HG02642 (cell line): ENCODE measurements at regions not wholly inside any gene's neighbourhood (a gene's known extent, or its start where the extent isn't known, plus 50 kb on each side); places are given as distances from the start of the nearest gene placed in this dataset.

Source experiments
- ATAC-seq: cut with Tn5 transposase; IDR thresholded peaks from one replicate; pipeline ENCODE4 v1.9.1; 2021; ENCODE audit warnings: mild to moderate bottlenecking; ENCODE audit not compliant: unreplicated experiment, poor library complexity

DNA sequence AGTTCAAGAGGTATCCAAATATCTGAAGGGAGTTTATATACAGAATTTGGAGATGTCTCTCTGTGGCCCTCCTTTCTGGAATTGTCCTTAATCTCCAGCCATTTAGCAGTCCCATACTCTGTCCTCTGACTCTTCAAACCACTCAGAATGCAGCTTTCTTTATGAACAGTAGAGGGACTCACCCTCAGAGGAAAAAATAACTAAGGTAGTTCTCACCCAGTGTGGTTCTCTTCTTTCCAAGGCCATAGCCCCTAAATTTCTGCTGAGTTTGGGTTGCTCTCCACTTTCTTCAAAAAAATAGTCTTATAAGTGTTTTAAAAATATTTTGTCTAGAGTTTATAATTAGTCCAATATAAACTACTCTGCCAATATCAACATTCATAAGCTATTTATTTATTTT lies 369.7 kb downstream of the MATN1 start:
- no peak for ATAC-seq

DNA sequence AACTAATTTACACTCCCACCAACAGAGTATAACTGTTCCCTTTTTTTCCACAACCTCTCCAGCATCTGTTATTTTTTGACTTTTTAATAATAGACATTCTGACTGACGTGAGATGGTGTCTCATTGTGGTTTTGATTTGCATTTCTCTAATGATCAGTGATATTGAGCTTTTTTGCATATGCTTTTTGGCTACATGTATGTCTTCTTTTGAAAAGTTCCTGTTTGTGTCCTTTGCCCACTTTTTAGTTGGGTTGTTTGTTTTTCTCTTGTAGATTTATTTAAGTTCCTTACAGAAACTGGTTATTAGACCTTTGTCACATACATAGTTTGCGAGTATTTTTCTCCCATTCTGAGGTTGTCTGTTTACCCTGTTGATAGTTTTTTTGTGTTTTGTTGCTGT lies 375.2 kb downstream of the MATN1 start:
- no peak for ATAC-seq

DNA sequence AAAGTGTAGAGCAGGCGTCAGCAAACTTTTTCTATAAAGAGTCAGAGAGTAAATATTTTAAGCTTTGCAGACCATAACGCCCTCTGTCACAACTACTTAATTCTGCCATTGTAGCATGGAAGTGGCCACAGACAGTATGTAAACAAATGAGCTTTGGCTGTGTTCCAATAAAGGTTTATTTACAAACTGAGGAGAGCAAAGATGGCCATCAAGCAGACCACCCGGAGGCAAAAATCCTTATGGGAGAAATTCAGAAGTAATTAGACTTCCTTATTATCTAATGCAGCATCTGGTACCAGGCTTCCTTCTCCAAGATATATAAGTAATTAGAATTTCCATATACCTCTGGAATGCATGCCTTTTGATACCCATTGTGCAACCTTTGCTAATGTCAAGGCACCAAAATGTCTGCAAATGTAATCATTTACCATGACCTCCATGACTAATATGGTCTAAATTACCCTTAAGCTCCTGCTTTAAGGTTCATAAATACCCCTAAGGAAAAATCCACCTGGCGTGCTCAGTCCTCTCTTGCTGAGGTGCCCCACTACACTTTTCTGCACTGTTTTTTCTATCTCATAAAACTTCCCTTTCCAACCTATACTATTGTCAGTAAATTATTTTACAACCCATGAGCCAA lies 377.8 kb downstream of the MATN1 start:
- ATAC-seq = no peak

DNA sequence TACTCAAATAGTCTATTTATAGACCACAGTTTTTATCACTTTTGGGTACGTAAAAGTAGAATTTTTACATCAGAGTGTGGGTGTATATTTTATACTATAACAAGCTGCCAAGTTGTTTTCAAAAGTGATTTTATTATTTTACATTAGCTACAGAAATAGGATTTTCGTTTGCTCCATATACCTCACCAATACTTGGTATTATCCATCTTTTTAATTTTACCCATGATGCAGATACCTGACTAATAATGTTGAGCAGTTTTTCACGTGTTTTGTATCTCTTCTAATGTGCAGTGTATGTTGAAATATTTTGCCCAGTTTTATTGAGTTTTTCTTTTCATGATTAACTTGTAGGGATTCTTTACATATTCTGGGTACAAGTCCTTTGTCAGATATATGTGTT lies 379.8 kb downstream of the MATN1 start:
- ATAC-seq = no peak

DNA sequence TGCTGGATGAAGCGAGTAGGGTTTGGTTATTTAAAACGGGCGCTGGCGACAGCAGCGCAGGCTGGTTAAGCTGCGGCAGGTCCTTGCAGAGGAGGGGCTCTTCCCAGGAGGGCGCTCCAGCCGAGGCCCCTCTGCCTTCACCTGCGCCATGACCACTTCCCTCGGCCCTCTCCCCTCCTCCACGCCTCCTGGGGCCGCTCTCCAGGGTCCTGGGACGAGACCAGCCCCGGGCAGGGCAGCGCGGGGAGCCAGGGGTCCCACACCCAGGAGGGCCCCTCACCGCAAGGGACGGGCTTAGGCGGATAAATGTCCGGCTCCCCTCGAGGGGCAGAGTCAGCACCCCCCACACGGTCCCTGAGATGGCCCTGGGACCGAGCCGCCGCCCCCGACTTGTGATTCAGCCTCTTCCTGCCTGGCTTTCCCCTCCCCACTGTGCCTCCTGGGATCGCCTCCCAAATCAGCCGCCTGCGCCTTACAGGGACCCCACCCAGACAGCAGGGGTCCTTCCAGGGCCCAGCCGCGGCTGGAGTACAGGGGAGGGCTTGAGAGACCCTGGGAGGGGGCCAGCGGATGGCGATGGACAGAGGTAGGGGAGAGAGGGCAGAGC lies 380.7 kb downstream of the MATN1 start:
- ATAC-seq = no peak

DNA sequence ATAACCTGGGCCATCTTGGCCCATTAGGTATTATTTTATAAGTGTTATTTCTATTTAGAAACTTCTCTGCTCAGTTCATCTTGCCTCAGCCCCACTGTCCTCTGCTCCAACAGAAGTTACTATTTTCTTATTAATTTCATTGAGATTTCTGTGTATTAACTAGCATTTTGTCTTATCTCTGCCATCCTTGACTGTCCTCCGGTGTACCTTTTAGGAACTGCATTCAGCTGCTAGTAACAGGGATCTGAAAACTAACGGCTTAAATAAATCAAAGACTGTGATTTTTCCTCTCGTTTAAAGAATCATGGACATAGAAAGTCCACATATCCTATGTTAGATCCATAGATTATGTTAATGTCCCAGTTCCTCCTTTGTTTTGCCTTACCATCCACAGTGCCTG lies 382.5 kb downstream of the MATN1 start:
- ATAC-seq = no peak

DNA sequence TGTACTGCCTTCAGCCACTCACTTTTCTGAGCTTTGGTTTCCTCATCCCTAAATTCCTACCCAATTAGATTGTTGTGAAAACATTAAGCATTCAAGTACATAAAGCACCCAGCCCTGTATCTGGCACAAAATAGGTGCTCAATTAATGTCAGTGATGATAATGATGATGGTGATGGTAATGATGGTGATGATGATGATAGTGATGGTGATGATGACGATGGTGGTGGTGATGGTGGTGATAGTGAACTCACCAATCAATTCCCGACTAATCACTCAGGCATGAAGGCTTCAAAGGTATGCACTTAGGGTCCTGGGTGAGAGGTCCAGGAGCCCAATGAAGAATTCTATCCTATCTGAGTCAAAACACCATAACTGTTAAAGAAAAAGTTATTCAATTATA lies 383.5 kb downstream of the MATN1 start:
- ATAC-seq = no peak

DNA sequence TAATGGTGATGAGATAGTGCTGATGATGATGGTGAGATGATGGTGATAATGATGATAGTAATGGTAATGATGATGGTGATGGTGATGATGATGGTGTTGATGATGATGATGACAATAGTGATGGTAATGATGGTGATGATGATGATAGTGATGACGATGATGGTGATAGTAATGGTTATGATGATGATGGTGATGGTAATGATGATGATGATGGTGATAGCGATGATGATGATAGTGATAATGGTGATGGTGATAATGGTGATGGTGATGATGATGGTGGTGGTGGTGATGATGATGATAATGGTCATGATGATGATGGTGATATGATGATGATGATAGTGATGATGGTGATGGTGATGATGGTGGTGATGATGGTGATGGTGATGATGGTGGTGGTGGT lies 384.6 kb downstream of the MATN1 start:
- ATAC-seq = no peak

DNA sequence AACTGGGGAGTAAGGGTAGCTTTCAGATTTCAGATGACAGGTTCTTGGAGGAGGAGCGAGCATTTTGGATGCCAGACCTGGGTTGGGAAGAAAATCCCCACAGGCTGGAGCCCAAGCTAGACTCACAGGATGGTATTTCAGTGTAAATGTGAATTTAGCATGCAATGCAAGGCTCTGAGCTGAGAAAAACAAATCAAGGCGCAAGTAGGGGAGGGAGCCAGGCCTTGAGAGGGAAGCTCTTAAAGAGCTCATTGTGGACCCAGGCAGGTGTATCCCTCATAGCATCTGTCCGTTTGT lies 386.1 kb downstream of the MATN1 start:
- no peak for ATAC-seq

DNA sequence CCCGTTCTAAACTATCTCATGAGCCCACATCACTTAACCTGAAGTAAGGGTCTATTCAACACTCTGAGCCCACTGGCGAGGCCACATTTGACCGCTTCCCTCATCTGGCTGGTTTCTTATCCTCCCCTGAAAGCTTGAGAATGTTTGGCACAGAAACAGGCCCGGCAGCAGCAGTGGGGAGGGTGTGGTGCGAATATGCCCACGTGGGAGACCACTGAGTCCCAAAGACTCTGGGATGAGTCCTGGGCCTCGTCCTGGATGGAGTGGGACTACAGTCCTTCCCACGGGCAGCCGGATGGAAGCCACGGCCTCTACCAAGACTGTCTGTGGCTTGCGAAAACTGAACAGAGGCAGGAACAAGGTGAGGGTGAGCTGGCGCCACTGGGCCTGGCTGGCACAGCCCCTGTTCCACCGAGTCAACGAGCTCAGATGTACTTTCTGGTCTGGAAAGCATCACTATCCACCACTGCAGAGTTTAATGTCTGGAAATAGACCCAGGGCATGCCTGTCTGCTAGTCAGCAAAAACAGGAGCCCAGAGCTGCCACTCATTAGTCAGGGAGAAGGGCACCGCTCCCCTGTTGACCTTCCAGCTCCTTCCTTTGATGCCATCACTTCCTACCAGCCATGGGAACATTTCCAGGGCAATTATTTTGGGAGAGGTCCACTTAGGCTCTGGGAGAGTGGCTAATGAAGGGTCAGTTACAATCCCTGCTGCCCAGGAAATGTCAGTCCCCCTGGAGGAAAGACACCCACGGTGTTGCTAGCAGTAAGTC lies 386.6 kb downstream of the MATN1 start:
- ATAC-seq = no peak

DNA sequence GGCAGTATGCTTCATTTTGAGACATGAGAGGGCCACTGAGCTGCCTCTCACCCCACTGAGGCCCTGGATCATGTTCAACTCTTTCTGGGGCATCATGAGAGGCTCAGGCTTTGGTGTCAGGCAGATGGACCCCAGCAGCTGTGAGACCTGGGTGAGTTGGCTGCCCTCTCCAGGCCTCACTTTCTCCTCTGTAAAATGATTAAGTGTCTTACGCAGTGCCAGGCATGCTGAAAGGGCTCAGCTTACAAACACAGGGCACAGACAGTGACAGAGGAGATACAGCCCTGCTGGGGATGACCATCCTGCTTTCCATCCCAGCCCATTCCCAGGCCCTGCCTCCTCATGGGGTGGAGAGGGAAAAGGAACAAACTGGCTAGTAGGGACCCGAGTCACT lies 387.4 kb downstream of the MATN1 start:
- ATAC-seq = no peak

DNA sequence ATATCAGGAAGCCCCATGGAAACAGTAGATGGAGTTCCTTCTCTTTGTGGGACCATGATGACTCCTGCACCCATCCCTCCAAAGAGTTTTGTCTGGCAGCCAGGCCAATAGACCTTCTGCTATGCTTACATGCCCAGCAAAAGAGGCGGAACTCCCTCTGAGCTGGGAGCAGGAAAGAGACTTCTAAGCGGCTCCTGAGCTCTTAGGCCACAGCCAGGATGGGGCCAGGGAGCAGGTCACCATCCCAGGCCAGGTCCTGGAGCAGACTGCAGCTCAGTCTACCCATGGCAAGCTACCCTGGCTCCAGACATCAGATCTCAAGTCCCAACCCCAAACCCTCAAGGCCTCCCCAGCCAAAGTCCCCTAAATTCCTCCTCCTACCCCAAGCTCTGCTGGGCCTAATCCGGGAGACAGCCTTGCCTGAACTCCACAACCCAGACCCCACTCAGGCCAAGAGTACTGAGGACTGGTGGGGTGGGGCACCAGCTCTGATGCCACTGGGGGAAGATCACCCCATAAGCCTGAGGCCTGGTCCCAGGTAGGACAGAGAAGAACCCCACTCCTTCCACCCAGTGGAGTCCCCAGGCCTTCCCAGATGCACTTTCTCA lies 387.9 kb downstream of the MATN1 start:
- ATAC-seq = no peak

DNA sequence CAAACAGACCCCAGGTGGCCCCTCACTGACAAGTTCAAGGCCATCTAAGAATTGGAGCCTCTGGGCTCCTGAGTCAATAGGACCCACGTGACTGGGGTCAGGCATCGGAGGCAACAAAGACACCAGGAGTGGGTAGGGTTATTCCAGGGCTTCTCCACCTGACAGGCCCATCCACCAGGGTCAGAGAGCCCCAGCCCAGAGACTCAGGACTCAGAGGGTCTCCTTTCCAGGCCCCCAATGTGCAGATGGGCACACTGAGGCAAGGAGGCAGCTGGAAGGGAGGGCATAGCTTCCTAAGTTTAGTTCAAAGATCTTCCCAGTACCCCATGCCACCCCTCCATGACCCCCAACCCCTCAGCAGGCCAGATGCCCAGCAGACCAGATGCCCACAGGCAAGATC lies 388.6 kb downstream of the MATN1 start:
- no peak for ATAC-seq

DNA sequence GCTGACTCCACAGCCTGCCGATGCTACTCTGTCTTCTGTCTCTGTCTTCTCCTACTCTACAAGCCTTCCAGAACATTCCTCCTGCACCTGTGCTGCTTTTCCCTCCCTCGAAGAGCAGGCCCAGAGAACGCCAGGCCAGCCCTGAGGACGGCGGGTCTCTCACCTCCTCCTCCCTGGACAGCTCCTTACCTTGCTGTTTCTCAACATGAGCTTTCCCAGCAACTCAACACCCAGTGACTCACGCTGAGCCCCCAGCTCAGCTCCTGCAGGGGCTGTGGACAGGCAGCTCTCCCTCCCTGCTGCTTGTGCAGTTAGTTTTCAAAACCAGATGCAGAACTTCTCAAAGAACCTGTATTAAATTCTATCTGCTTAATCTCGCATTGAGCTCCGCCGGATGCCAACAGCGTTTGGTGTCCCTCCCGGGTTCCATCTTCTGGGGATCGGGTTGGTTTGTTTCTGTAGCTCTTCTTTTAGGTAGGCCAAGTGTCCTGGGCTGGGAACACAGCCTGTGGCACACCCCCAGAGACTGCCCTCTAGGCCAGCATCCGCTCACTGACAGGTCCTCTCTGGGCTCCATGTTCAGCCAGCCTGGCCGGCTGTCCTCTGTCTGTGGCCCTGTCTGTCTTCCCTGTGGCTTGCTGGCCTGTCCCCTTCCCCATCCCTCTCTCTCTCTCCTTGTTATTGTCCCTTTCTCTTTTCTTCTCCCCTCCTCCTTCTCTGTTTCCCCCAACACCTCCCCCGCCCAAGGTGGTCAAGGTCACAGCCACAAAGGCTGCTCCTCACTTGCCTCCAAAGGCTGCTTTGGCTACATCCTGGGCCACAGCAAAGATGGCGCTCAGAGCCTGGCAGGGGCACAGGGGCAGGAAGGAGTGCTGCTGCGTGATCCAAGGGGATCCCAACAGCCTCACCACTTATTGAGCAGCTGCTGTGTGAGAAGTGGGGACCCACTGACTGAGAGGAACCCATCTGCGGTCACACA lies 391.0 kb downstream of the MATN1 start:
- no peak for ATAC-seq

DNA sequence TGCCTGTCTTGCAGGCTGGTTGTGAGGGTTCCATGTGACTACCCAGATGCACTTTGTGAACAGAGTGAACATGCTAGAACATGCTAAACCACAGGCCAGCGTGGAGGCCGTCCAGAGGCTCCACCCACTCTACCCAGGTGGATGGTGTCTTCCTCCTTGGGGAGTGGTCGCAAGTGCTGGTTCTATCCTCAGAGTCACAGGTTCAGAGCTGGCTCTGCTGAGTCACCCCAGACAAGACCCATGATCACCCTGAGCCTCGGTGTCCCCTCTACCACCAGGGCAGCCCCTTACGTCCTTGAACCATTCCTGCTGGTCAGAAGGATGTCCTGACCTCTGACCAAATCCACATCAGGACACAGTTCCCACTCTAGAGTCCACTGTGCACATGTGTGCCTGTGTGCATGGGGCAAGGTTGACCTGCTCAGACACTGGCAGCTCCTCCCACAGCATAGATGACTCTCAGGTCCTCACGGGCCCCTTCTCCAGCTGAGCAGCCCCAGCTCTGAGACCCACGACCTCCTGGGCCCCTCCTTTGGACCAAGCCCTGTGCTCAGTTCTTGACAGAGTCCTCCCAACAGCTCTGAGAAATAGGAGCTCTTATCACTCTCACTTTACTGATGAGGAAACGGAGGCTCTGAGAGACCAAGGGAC lies 391.8 kb downstream of the MATN1 start:
- ATAC-seq = no peak

DNA sequence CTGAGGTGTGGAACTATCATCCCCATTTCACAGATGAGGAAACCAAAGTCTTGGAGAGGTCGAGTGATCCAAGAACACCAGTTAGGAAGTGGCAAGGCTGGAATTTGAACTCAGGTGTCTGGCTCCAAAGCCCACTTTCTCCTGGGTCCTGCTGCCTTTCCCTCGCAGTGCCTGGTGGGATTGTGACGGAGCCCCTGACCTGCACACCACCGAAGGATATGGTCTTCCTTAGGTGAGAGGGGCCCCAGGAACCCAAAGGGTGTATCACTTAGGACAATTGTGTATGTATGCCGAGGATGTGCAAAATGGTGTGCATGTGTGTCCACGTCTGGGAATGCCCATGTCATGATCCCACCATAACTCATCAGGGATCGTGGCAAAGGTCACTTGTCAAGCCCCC lies 392.7 kb downstream of the MATN1 start:
- no peak for ATAC-seq

DNA sequence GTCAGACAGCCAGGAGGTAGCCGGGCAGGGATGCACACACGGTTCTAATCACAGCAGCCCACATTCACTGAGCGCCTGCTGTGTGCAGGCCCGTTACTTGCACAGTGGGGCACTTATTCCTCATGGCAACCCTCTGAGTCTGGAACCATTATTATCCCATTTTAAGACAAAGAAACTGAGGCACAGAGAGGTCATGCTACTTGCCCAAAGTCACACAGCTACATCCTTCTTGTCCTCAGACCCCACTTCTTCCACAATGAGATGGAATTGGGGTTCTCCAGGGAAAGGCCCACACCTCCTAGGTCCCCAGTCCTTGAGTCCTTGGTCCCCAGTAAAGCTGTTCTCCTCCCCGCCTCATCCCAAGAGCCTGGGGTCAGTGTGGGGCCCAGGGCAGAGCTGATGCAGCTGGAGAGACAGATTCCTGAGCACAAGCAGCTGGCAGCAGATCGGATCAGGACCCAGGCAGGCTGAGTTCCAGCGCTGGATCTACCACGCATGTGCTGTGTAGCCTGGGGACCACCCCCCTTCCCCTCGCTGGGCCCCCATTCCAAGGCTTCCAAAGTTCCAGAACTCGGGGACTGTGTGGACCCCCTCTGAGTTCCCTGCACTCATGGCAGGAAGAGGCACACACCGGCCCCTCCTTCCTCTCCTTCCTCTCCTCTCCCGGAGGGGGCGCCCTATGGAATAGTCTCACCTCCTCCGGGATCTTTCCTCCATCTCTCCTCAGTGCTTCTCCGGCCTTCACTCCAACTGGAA lies 393.4 kb downstream of the MATN1 start:
- ATAC-seq = no peak

DNA sequence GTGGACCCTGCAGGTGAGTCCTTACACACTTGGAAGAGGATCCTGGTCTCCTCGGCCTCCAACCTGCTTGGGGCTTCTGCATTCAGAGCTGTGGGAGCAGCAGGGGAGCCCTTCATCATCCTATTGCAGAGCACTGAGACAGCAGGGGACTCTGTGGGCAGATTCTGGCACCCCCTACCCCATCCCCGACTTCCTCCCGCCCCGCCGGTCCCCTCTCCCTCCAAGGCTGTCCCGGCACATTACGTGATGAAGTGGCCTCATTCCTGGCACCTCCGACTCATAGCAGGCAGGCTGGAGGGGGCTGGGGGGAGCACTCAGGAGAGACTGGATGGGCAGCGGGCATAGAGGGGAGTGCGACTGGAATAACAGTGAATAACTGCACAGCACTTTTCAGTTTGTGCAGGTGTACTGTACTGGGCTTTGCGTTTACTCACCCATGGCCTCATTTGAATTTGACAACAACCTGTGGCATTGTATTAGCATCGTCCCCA lies 394.1 kb downstream of the MATN1 start:
- ATAC-seq = no peak
